ENCODE measurements at regions not wholly inside any gene's neighbourhood (a gene's known extent, or its start where the extent isn't known, plus 50 kb on each side); places are given as distances from the start of the nearest gene placed in this dataset.

GRCh38 chr6:164757451-164757850 lies 552.0 kb downstream of the C6orf118 start:
- TF ChIP-seq SIN3A (IDR thresholded peaks at IDR 0.05; ENCODE audit: borderline replicate concordance, insufficient read depth, low read length) (no peak), POLR2AphosphoS5 (IDR thresholded peaks at IDR 0.05; ENCODE audit: low read depth, low read length) (no peak), REST (IDR thresholded peaks at IDR 0.05; ENCODE audit: insufficient read depth in 1 of 2, low read depth in 2 of 2, low read length in 2 of 2) (no peak), FOXP2 (optimal IDR thresholded peaks at IDR 0.05; ENCODE audit: borderline replicate concordance, extremely low read depth, extremely low read length, insufficient read depth) (no peak), TAF1 (IDR thresholded peaks at IDR 0.05; ENCODE audit: borderline replicate concordance, insufficient read depth, low read length) (no peak)
